ENCODE measurements at regions not wholly inside any gene's neighbourhood (a gene's known extent, or its start where the extent isn't known, plus 50 kb on each side); places are given as distances from the start of the nearest gene placed in this dataset.

- Histone ChIP-seq H3K9me1 (ENCODE audit: insufficient read depth, low read length) (no peaks in the 10 kb centered on the region), H3K9me3 (ENCODE audit: control insufficient read depth, insufficient read depth, low read length) (peaks cover 44% of the 10 kb centered on the region), H3K27ac (ENCODE audit: insufficient read depth, low read length) (no peak overlapping the region), H3K4me3 (ENCODE audit: insufficient read depth, low read depth, low read length) (no peak overlapping the region), H4K8ac (ENCODE audit: low read depth in 2 of 2, low read length in 2 of 2) (no peak overlapping the region), H2BK5ac (ENCODE audit: low read depth, low read length, poor library complexity, severe bottlenecking) (no peak overlapping the region), H2BK15ac (ENCODE audit: low read depth, low read length) (no peak overlapping the region), H2AK5ac (ENCODE audit: low read depth, low read length) (no peak overlapping the region), H3K79me1 (ENCODE audit: low read depth in 1 of 2, low read length in 2 of 2) (no peaks in the 10 kb centered on the region), H2BK20ac (ENCODE audit: low read depth, low read length) (no peak overlapping the region), H2AK9ac (replicated peaks; ENCODE audit: low read depth, low read length, poor library complexity) (no peak overlapping the region), H4K20me1 (ENCODE audit: insufficient read depth, low read length) (no peaks in the 10 kb centered on the region), H4K91ac (ENCODE audit: insufficient read depth, low read depth, low read length) (no peak overlapping the region), H3K56ac (ENCODE audit: extremely low read depth, insufficient read depth, low read length) (no peak overlapping the region), H2AFZ (replicated peaks; ENCODE audit: low read length, poor library complexity) (no peak overlapping the region), H3K23ac (ENCODE audit: low read depth, low read length) (no peak overlapping the region), H3K9ac (ENCODE audit: low read depth, low read length) (no peak overlapping the region), H3K4ac (ENCODE audit: low read depth, low read length) (no peak overlapping the region), H3K4me2 (ENCODE audit: low read depth, low read length) (no peak overlapping the region), H4K5ac (ENCODE audit: low read depth, low read length) (no peak overlapping the region), H3K27me3 (ENCODE audit: control insufficient read depth, insufficient read depth, low read length) (no peaks in the 10 kb centered on the region), H3K4me1 (ENCODE audit: control insufficient read depth, insufficient read depth, low read length) (no peaks in the 10 kb centered on the region), H3K36me3 (ENCODE audit: control insufficient read depth, insufficient read depth, low read length) (no peaks in the 10 kb centered on the region), H3K18ac (ENCODE audit: low read depth, low read length) (no peak overlapping the region), H2BK120ac (ENCODE audit: low read depth, low read length) (no peak overlapping the region), H3K14ac (replicated peaks; ENCODE audit: low read depth, low read length) (no peak overlapping the region)
- ChIA-PET POLR2A (ENCODE audit: unreplicated experiment) (no interaction called here), CTCF (interaction anchor here (0.6 kb wide), 1 partner anchor 889 kb away, joined by 3 read pairs; no protein-coding TSS in a partner anchor)
- ATAC-seq (ENCODE audit: low read depth) (no peak), DNase-seq (no peak)
- no TSS peak for BruUV-seq (replicated peaks)
- dilution Hi-C loops (cut with HindIII; ENCODE audit: low sequenced_read_pairs, unreplicated experiment) (no loop called here), in situ Hi-C loops (cut with MboI; ENCODE audit: low sequenced_read_pairs) (no loop called here), intact Hi-C loops (cut with micrococcal nuclease) (no loop called here)
- TF ChIP-seq MAFK (IDR thresholded peaks at IDR 0.05; ENCODE audit: low read depth, low read length) = no peak
- TF ChIP-seq SMC3 (IDR thresholded peaks at IDR 0.05; ENCODE audit: low read depth, low read length) = no peak
- TF ChIP-seq POLR2A (IDR thresholded peaks at IDR 0.05; ENCODE audit: low read depth, low read length) = no peak
- no peak for TF ChIP-seq MXI1 (IDR thresholded peaks at IDR 0.05; ENCODE audit: borderline replicate concordance, low read depth, low read length)
- TF ChIP-seq, protein P1, sequence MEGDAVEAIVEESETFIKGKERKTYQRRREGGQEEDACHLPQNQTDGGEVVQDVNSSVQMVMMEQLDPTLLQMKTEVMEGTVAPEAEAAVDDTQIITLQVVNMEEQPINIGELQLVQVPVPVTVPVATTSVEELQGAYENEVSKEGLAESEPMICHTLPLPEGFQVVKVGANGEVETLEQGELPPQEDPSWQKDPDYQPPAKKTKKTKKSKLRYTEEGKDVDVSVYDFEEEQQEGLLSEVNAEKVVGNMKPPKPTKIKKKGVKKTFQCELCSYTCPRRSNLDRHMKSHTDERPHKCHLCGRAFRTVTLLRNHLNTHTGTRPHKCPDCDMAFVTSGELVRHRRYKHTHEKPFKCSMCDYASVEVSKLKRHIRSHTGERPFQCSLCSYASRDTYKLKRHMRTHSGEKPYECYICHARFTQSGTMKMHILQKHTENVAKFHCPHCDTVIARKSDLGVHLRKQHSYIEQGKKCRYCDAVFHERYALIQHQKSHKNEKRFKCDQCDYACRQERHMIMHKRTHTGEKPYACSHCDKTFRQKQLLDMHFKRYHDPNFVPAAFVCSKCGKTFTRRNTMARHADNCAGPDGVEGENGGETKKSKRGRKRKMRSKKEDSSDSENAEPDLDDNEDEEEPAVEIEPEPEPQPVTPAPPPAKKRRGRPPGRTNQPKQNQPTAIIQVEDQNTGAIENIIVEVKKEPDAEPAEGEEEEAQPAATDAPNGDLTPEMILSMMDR (conservative IDR thresholded peaks at IDR 0.05; ENCODE audit: low read depth, low read length) = no peak
- TF ChIP-seq USF2 (IDR thresholded peaks at IDR 0.05; ENCODE audit: low read depth, low read length) = no peak
- no peak for TF ChIP-seq NFE2L2 (IDR thresholded peaks at IDR 0.05; ENCODE audit: low read depth, low read length)
- no peak for TF ChIP-seq FOS (IDR thresholded peaks at IDR 0.05; ENCODE audit: low read depth, low read length)
- TF ChIP-seq RFX5 (IDR thresholded peaks at IDR 0.05; ENCODE audit: low read depth, low read length) = no peak
- no peak for TF ChIP-seq BHLHE40 (IDR thresholded peaks at IDR 0.05; ENCODE audit: low read depth, low read length)
- TF ChIP-seq CHD1 (IDR thresholded peaks at IDR 0.05; ENCODE audit: low read depth, low read length) = no peak
- no peak for TF ChIP-seq ELK1 (IDR thresholded peaks at IDR 0.05; ENCODE audit: borderline replicate concordance, low read depth, low read length)
- TF ChIP-seq CEBPB (IDR thresholded peaks at IDR 0.05; ENCODE audit: low read depth, low read length) = no peak
- no peak for TF ChIP-seq MAZ (IDR thresholded peaks at IDR 0.05; ENCODE audit: borderline replicate concordance, low read depth, low read length)
- no peak for TF ChIP-seq RCOR1 (IDR thresholded peaks at IDR 0.05; ENCODE audit: insufficient replicate concordance, low read length)
- TF ChIP-seq RAD21 (IDR thresholded peaks at IDR 0.05; ENCODE audit: low read length) = no peak
- 40% methylated on average over 1 of the region's 8 CpGs; no CpG with 5 or more reads in 1 of the 2 experiments for WGBS, 2 experiments (ENCODE audit: extremely low coverage in 2 of 2, insufficient read length in 1 of 2)
Observed at GRCh38 chr2:16127958-16128357, 187.6 kb downstream of the MYCN start.

Measured in IMR-90 (cell line).